Endothelial cell of umbilical vein (primary cell): ENCODE measurements at regions not wholly inside any gene's neighbourhood (a gene's known extent, or its start where the extent isn't known, plus 50 kb on each side); places are given as distances from the start of the nearest gene placed in this dataset.

ENCODE experiments used
- BruUV-seq: library from RNA; stranded (reverse); fragments of 400-500 nt; replicated peaks from 2 replicates; lab custom pipeline; 2021; lab: Mats Ljungman, UMichigan
- CTCF ChIA-PET: fragments of 300-600, 350-600 bp; sonication (Branson Sonifier 250); formaldehyde crosslinking; loops from one replicate; lab custom pipeline; 2021; ENCODE audit warnings: antibody characterized with exemption, inconsistent platforms; lab: Charles Lee
- POLR2A ChIA-PET: fragments of 300-600, 350-600 bp; sonication (Branson Sonifier 250); formaldehyde crosslinking; loops from one replicate; lab custom pipeline; 2021; ENCODE audit warnings: antibody characterized with exemption, inconsistent platforms; lab: Charles Lee
- DNase-seq: peaks from one replicate; pipeline ENCODE4 v3.0.0-alpha.2; 2011; ENCODE audit warnings: low read depth, low spot score
- FAIRE-seq: peaks from 2 replicates; lab custom pipeline; 2011; peaks lifted over from hg19 to GRCh38; lab: Jason Lieb, UNC
- H2AFZ ChIP-seq: 2 replicates; pipeline ENCODE4 v1.6.0; 2012; ENCODE audit warnings: low read depth, low read length, control low read depth, inconsistent platforms
- H3K27ac ChIP-seq: 2 replicates; pipeline ENCODE4 v1.5.1; 2011; ENCODE audit warnings: low read depth, mild to moderate bottlenecking, control low read depth, low read length, moderate library complexity; ENCODE audit not compliant: insufficient read depth
- H3K27me3 ChIP-seq, 2 experiments: 2 replicates each; pipeline versions ENCODE4 v1.6.0 to v1.6.1; 2011; ENCODE audit warnings: low read length in 2 of 2, mixed read lengths in 1 of 2; ENCODE audit not compliant: control insufficient read depth in 2 of 2, insufficient read depth in 2 of 2
- H3K36me3 ChIP-seq, 2 experiments: 2 replicates in 1 of 2; 3 replicates in 1 of 2; pipeline ENCODE4 v1.5.1; 2011; ENCODE audit warnings: low read length in 2 of 2, mild to moderate bottlenecking in 1 of 2, moderate library complexity in 1 of 2; ENCODE audit not compliant: control insufficient read depth in 2 of 2, insufficient read depth in 2 of 2; ENCODE audit errors: extremely low read depth in 1 of 2
- H3K4me1 ChIP-seq: 3 replicates; pipeline ENCODE4 v1.5.1; 2011; ENCODE audit warnings: mild to moderate bottlenecking, low read length; ENCODE audit not compliant: control insufficient read depth, insufficient read depth; ENCODE audit errors: extremely low read depth
- H3K4me2 ChIP-seq: 2 replicates; pipeline ENCODE4 v1.6.1; 2011; ENCODE audit warnings: low read length, control low read depth, mixed read lengths; ENCODE audit not compliant: insufficient read depth
- H3K4me3 ChIP-seq, 3 experiments: fragments of 200-600 bp in 1 of 3; sonication (generic), shearing (Covaris generic) in 1 of 3; replicated peaks in 1 of 3; 2 replicates each; pipeline ENCODE4 v1.5.1; 2011 to 2016; ENCODE audit warnings: control low read depth in 3 of 3, low read length in 3 of 3, mild to moderate bottlenecking in 2 of 3, inconsistent platforms in 1 of 3, low read depth in 1 of 3, moderate library complexity in 1 of 3; ENCODE audit not compliant: insufficient read depth in 1 of 3
- H3K79me2 ChIP-seq: 2 replicates; pipeline ENCODE4 v1.6.0; 2012; ENCODE audit warnings: low read length, inconsistent platforms; ENCODE audit not compliant: control insufficient read depth, insufficient read depth
- H3K9ac ChIP-seq: replicated peaks from 2 replicates; pipeline ENCODE3; 2011; ENCODE audit warnings: low read length, control low read depth; ENCODE audit not compliant: insufficient read depth; ENCODE audit errors: extremely low read depth
- H3K9me1 ChIP-seq: replicated peaks from 3 replicates; pipeline ENCODE4 v1.6.0; 2011; ENCODE audit warnings: mild to moderate bottlenecking, low read length; ENCODE audit not compliant: control insufficient read depth, insufficient read depth; ENCODE audit errors: extremely low read depth
- H3K9me3 ChIP-seq: replicated peaks from 2 replicates; pipeline ENCODE4 v1.5.1; 2012; ENCODE audit warnings: low read length, inconsistent platforms; ENCODE audit not compliant: control insufficient read depth, insufficient read depth
- H4K20me1 ChIP-seq: replicated peaks from 2 replicates; pipeline ENCODE3; 2011; ENCODE audit warnings: mild to moderate bottlenecking, low read length; ENCODE audit not compliant: control insufficient read depth, insufficient read depth; ENCODE audit errors: extremely low read depth
- CTCF ChIP-seq, 2 donors: IDR thresholded peaks; 1 replicate in 1 of 2; 2 replicates in 1 of 2; pipeline ENCODE4 v1.5.1; 2011; ENCODE audit warnings: low read length in 2 of 2, mild to moderate bottlenecking in 2 of 2, moderate library complexity in 2 of 2, control low read depth in 1 of 2, inconsistent platforms in 1 of 2, low read depth in 1 of 2; ENCODE audit not compliant: insufficient read depth in 1 of 2; ENCODE audit errors: extremely low read depth in 1 of 2
- EZH2 ChIP-seq: IDR thresholded peaks from 2 replicates; pipeline ENCODE4 v1.6.1; 2012; ENCODE audit warnings: borderline replicate concordance, low read depth, mild to moderate bottlenecking, moderate library complexity, low read length, inconsistent platforms; ENCODE audit not compliant: severe bottlenecking
- FOS ChIP-seq: IDR thresholded peaks from 2 replicates; pipeline ENCODE4 v1.6.1; 2011; ENCODE audit warnings: mild to moderate bottlenecking, low read length, moderate library complexity, borderline replicate concordance; ENCODE audit not compliant: insufficient read depth
- GATA2 ChIP-seq: IDR thresholded peaks from 2 replicates; pipeline ENCODE4 v1.7.0; 2011; ENCODE audit warnings: low read depth, mild to moderate bottlenecking, moderate library complexity, mixed read lengths, low read length; ENCODE audit not compliant: insufficient read length, insufficient read depth
- JUN ChIP-seq: IDR thresholded peaks from 2 replicates; pipeline ENCODE4 v1.6.1; 2011; ENCODE audit warnings: borderline replicate concordance, low read depth; ENCODE audit not compliant: insufficient read length, insufficient read depth
- MAX ChIP-seq: IDR thresholded peaks from 2 replicates; pipeline ENCODE4 v1.6.1; 2011; ENCODE audit not compliant: insufficient read depth, insufficient read length
- MYC ChIP-seq: IDR thresholded peaks from one replicate; pipeline ENCODE4 v1.6.1; 2011; ENCODE audit warnings: mild to moderate bottlenecking, low read depth, low read length
- POLR2A ChIP-seq: IDR thresholded peaks from 2 replicates; pipeline ENCODE4 v1.6.1; 2012; ENCODE audit warnings: low read depth, mild to moderate bottlenecking, control low read depth, low read length
- POLR2AphosphoS5 ChIP-seq: IDR thresholded peaks from 2 replicates; pipeline ENCODE4 v1.6.1; 2012; ENCODE audit warnings: low read depth, mild to moderate bottlenecking, control low read depth, low read length, moderate library complexity; ENCODE audit not compliant: insufficient read depth
- dilution Hi-C: fragments of 300-500 bp; cut with MboI; formaldehyde crosslinking; loops from one replicate; pipeline ENCODE4 v1.15.0; 2019; ENCODE audit warnings: low sequenced_read_pairs; ENCODE audit not compliant: extremely low pct_ligation_motif_present
- intact Hi-C: fragments of 100-400 bp; cut with micrococcal nuclease; formaldehyde crosslinking; loops from one replicate; pipeline ENCODE4 v1.10.0; 2022

GRCh38 chr6:74671558-74672025 is 534.3 kb downstream of the COL12A1 start:
- Histone ChIP-seq H3K27me3 (no peaks in the 10 kb centered on the region), H4K20me1 (no peaks in the 10 kb centered on the region), H3K9me3 (no peaks in the 10 kb centered on the region), H2AFZ (no peak overlapping the region), H3K4me1 (no peaks in the 10 kb centered on the region), H3K36me3 (no peaks in the 10 kb centered on the region), H3K4me3 (no peak overlapping the region), H3K9ac (no peak overlapping the region), H3K27ac (no peak overlapping the region), H3K4me2 (no peak overlapping the region), H3K79me2 (no peaks in the 10 kb centered on the region), H3K9me1 (no peaks in the 10 kb centered on the region)
- no TSS peak for BruUV-seq
- intact Hi-C loops (no loop called here), dilution Hi-C loops (no loop called here)
- DNase-seq (no peak), FAIRE-seq (no peak)
- TF ChIP-seq FOS (no peak), CTCF (IDR thresholded peaks at IDR 0.05; ENCODE audit: extremely low read depth in 1 of 2, insufficient read depth in 1 of 2, low read depth in 1 of 2, low read length in 2 of 2) (no peak), POLR2AphosphoS5 (no peak), EZH2 (no peak), GATA2 (no peak), JUN (no peak), POLR2A (no peak), MYC (no peak), MAX (no peak)
- ChIA-PET CTCF (interaction anchor here (1.2 kb wide), 1 partner anchor 12 kb away, joined by 3 read pairs; no protein-coding TSS in a partner anchor), POLR2A (no interaction called here)
